ENCODE measurements at regions not wholly inside any gene's neighbourhood (a gene's known extent, or its start where the extent isn't known, plus 50 kb on each side); places are given as distances from the start of the nearest gene placed in this dataset.

DNA sequence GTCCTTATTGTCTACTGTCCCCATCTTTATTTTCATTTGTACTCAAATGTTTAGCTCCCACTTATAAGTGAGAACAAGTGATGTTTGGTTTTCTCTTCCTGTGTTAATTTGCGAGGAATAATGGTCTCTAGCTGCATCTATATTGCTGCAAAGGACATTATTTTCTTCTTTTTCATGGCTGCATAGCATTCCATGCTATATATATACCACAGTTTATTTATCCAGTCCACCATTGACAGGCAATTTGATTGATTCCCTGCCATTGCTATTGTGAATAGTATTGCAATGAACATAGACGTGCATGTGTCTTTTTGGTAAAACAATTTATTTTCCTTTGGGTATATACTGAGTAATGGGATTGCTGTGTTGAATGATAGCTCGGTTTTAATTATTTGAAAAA is 1545.8 kb upstream of the RAG2 start:
- TF ChIP-seq, protein P1, sequence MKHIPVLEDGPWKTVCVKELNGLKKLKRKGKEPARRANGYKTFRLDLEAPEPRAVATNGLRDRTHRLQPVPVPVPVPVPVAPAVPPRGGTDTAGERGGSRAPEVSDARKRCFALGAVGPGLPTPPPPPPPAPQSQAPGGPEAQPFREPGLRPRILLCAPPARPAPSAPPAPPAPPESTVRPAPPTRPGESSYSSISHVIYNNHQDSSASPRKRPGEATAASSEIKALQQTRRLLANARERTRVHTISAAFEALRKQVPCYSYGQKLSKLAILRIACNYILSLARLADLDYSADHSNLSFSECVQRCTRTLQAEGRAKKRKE (CRISPR knock-in tag; IDR thresholded peaks at IDR 0.05; ENCODE audit: low read depth), result no peak
- TF ChIP-seq MAFK (IDR thresholded peaks at IDR 0.05; ENCODE audit: partially characterized antibody), result no peak
- TF ChIP-seq, protein P2, sequence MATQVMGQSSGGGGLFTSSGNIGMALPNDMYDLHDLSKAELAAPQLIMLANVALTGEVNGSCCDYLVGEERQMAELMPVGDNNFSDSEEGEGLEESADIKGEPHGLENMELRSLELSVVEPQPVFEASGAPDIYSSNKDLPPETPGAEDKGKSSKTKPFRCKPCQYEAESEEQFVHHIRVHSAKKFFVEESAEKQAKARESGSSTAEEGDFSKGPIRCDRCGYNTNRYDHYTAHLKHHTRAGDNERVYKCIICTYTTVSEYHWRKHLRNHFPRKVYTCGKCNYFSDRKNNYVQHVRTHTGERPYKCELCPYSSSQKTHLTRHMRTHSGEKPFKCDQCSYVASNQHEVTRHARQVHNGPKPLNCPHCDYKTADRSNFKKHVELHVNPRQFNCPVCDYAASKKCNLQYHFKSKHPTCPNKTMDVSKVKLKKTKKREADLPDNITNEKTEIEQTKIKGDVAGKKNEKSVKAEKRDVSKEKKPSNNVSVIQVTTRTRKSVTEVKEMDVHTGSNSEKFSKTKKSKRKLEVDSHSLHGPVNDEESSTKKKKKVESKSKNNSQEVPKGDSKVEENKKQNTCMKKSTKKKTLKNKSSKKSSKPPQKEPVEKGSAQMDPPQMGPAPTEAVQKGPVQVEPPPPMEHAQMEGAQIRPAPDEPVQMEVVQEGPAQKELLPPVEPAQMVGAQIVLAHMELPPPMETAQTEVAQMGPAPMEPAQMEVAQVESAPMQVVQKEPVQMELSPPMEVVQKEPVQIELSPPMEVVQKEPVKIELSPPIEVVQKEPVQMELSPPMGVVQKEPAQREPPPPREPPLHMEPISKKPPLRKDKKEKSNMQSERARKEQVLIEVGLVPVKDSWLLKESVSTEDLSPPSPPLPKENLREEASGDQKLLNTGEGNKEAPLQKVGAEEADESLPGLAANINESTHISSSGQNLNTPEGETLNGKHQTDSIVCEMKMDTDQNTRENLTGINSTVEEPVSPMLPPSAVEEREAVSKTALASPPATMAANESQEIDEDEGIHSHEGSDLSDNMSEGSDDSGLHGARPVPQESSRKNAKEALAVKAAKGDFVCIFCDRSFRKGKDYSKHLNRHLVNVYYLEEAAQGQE (IDR thresholded peaks at IDR 0.05), result no peak
- no peak for TF ChIP-seq MAZ (IDR thresholded peaks at IDR 0.05; ENCODE audit: borderline replicate concordance, low read depth, low read length)
- TF ChIP-seq PHF8 (IDR thresholded peaks at IDR 0.05; ENCODE audit: borderline replicate concordance, low read depth), result no peak
- no peak for TF ChIP-seq POLR2A (IDR thresholded peaks at IDR 0.05; ENCODE audit: low read length)
- no peak for TF ChIP-seq BHLHE40 (IDR thresholded peaks at IDR 0.05; ENCODE audit: low read depth, low read length)
- Histone ChIP-seq H3K27ac (no peak overlapping the region), H3K9me3 (no peaks in the 10 kb centered on the region), H3K4me3 (no peak overlapping the region), H3K4me2 (no peak overlapping the region), H3K4me1 (no peaks in the 10 kb centered on the region)
- FAIRE-seq, result no peak
- ATAC-seq, result no peak
- no peak for DNase-seq (ENCODE audit: low read depth in 1 of 2, low spot score in 1 of 2)
- under 1% methylated on average over 3 of the region's 3 CpGs for WGBS (ENCODE audit: missing lambda C conversion rate)
- ChIA-PET POLR2A (no interaction called here), CTCF (no interaction called here)

DNA sequence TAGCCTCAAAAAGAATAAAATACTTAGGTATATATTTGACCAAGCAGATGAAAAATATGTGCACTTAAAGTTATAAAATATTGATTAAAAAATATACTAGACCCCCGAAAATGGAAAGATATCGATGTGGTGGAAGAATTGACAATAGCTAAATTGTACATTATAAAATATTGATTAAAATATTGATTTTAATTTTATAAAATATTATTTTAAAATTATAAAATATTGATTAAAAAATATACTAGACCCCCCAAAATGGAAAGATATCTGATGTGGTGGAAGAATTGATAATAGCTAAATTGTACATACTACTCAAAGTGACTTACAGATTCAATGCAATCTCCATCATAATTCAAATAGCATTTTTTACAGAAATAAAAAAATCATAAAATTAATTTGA is 1540.9 kb upstream of the RAG2 start:
- Histone ChIP-seq H3K9me3 (no peaks in the 10 kb centered on the region), H3K4me1 (no peaks in the 10 kb centered on the region), H3K27ac (no peak overlapping the region), H3K4me2 (no peak overlapping the region), H3K4me3 (no peak overlapping the region)
- TF ChIP-seq EP300 (IDR thresholded peaks at IDR 0.05) (no peak), CBX2 (IDR thresholded peaks at IDR 0.05; ENCODE audit: borderline replicate concordance, low read depth) (no peak), KDM1A (IDR thresholded peaks at IDR 0.05; ENCODE audit: low read depth) (no peak), POLR2AphosphoS2 (conservative IDR thresholded peaks at IDR 0.05; ENCODE audit: low read length) (no peak), ESRRA (IDR thresholded peaks at IDR 0.05; ENCODE audit: borderline replicate concordance, low read length) (no peak), GATA3 (IDR thresholded peaks at IDR 0.05; ENCODE audit: borderline replicate concordance) (no peak), JUN (IDR thresholded peaks at IDR 0.05) (no peak), RFX5 (IDR thresholded peaks at IDR 0.05) (no peak), TP53 (CRISPR knock-in tag; IDR thresholded peaks at IDR 0.05) (no peak), TFCP2L1 (CRISPR knock-in tag; IDR thresholded peaks at IDR 0.05) (no peak), POLR2A (IDR thresholded peaks at IDR 0.05; ENCODE audit: low read length) (no peak), NR3C1 (IDR thresholded peaks at IDR 0.05) (no peak)
- TF ChIP-seq, protein P3, sequence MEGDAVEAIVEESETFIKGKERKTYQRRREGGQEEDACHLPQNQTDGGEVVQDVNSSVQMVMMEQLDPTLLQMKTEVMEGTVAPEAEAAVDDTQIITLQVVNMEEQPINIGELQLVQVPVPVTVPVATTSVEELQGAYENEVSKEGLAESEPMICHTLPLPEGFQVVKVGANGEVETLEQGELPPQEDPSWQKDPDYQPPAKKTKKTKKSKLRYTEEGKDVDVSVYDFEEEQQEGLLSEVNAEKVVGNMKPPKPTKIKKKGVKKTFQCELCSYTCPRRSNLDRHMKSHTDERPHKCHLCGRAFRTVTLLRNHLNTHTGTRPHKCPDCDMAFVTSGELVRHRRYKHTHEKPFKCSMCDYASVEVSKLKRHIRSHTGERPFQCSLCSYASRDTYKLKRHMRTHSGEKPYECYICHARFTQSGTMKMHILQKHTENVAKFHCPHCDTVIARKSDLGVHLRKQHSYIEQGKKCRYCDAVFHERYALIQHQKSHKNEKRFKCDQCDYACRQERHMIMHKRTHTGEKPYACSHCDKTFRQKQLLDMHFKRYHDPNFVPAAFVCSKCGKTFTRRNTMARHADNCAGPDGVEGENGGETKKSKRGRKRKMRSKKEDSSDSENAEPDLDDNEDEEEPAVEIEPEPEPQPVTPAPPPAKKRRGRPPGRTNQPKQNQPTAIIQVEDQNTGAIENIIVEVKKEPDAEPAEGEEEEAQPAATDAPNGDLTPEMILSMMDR (IDR thresholded peaks at IDR 0.05), result no peak
- TF ChIP-seq, protein P1 (CRISPR knock-in tag; IDR thresholded peaks at IDR 0.05; ENCODE audit: low read depth), result no peak
- TF ChIP-seq, protein P4, sequence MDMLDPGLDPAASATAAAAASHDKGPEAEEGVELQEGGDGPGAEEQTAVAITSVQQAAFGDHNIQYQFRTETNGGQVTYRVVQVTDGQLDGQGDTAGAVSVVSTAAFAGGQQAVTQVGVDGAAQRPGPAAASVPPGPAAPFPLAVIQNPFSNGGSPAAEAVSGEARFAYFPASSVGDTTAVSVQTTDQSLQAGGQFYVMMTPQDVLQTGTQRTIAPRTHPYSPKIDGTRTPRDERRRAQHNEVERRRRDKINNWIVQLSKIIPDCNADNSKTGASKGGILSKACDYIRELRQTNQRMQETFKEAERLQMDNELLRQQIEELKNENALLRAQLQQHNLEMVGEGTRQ (IDR thresholded peaks at IDR 0.05), result no peak
- FAIRE-seq (no peak), DNase-seq (ENCODE audit: low read depth in 1 of 2, low spot score in 1 of 2) (no peak), ATAC-seq (no peak)
- POLR2A ChIA-PET, result no interaction called here
- 0% methylated on average over 2 of the region's 2 CpGs for WGBS (ENCODE audit: missing lambda C conversion rate)
- CTCF ChIA-PET, result no interaction called here
